Natural killer cell (primary cell): ENCODE measurements at regions not wholly inside any gene's neighbourhood (a gene's known extent, or its start where the extent isn't known, plus 50 kb on each side); places are given as distances from the start of the nearest gene placed in this dataset.

Experiments
- ATAC-seq, 3 donors: fragments of 150-1000 bp in 2 of 3; fragments of 200-7000 bp in 1 of 3; cut with Tn5 transposase; 1 replicate in 1 of 3; 2 replicates in 2 of 3; pipeline ENCODE4 v1.10.0; 2021; ENCODE audit warnings: mild to moderate bottlenecking in 2 of 3, moderate library complexity in 2 of 3
- DNase-seq, 2 donors: peaks; one replicate each; pipeline versions ENCODE4 v3.0.0 to v3.0.0-alpha.2; 2013 to 2021; ENCODE audit warnings: mixed read lengths in 1 of 2
- H3K27ac ChIP-seq: one replicate; pipeline ENCODE4 v1.5.1; 2013; ENCODE audit warnings: mild to moderate bottlenecking, low read length
- H3K27me3 ChIP-seq: one replicate; pipeline ENCODE4 v1.6.1; 2013; ENCODE audit warnings: low read length; ENCODE audit not compliant: control insufficient read depth, insufficient read depth
- H3K36me3 ChIP-seq: one replicate; pipeline ENCODE4 v1.6.1; 2013; ENCODE audit warnings: low read length; ENCODE audit not compliant: control insufficient read depth, insufficient read depth
- H3K4me1 ChIP-seq: one replicate; pipeline ENCODE4 v1.6.1; 2013; ENCODE audit warnings: low read length; ENCODE audit not compliant: control insufficient read depth, insufficient read depth
- H3K4me3 ChIP-seq: one replicate; pipeline ENCODE4 v1.5.1; 2013; ENCODE audit warnings: low read length
- H3K9me3 ChIP-seq: one replicate; pipeline ENCODE4 v1.6.1; 2013; ENCODE audit warnings: low read length; ENCODE audit not compliant: control insufficient read depth, insufficient read depth
- H3K27ac Mint-ChIP-seq, 2 donors: one replicate each; pipeline ENCODE4 v1.8.0; 2022; ENCODE audit warnings: mild to moderate bottlenecking in 2 of 2, mixed read lengths in 2 of 2, moderate library complexity in 1 of 2
- H3K27me3 Mint-ChIP-seq, 2 donors: one replicate each; pipeline ENCODE4 v1.8.0; 2022; ENCODE audit warnings: low read depth in 2 of 2, mixed read lengths in 2 of 2
- H3K36me3 Mint-ChIP-seq: one replicate; pipeline ENCODE4 v1.8.0; 2022; ENCODE audit warnings: mixed read lengths
- H3K4me1 Mint-ChIP-seq, 2 donors: one replicate each; pipeline ENCODE4 v1.8.0; 2022; ENCODE audit warnings: mixed read lengths in 2 of 2
- H3K4me3 Mint-ChIP-seq: one replicate; pipeline ENCODE4 v1.8.0; 2022; ENCODE audit warnings: mild to moderate bottlenecking, moderate library complexity, mixed read lengths
- H3K9me3 Mint-ChIP-seq, 2 donors: one replicate each; pipeline ENCODE4 v1.8.0; 2022; ENCODE audit warnings: mixed read lengths in 2 of 2
- CTCF ChIP-seq: fragments of 200-600 bp; IDR thresholded peaks from one replicate; pipeline ENCODE4 v1.8.0; 2022; ENCODE audit warnings: antibody characterized with exemption
- WGBS: methylation state at CpG from one replicate; pipeline ENCODE4 v1.1.7; 2013; ENCODE audit warnings: missing lambda C conversion rate; ENCODE audit not compliant: insufficient coverage; 5-methylcytosine and 5-hydroxymethylcytosine counted together
- intact Hi-C: fragments of 100-400 bp; cut with micrococcal nuclease; formaldehyde crosslinking; loops from one replicate; pipeline ENCODE4 v1.14.2; 2022

- H3K4me3 Mint-ChIP-seq: no peak overlapping the region
Observed at GRCh38 chr18:77737405-77737804, 487.8 kb downstream of the GALR1 start.

GRCh38 chr18:77749089-77749488 is 499.4 kb downstream of the GALR1 start:
- no peaks in the 10 kb centered on the region for H3K4me1 Mint-ChIP-seq
- no peak overlapping the region for H3K27ac Mint-ChIP-seq
- no peak overlapping the region for H3K4me3 Mint-ChIP-seq
- H3K4me3 ChIP-seq: no peak overlapping the region
- no peaks in the 10 kb centered on the region for H3K36me3 Mint-ChIP-seq
- intact Hi-C loops: no loop called here
- ATAC-seq: no peak
- WGBS: 36% methylated on average over 6 of the region's 6 CpGs
- no peaks in the 10 kb centered on the region for H3K4me1 ChIP-seq
- no peaks in the 10 kb centered on the region for H3K9me3 ChIP-seq
- H3K36me3 ChIP-seq: no peaks in the 10 kb centered on the region
- no peaks in the 10 kb centered on the region for H3K27me3 ChIP-seq
- H3K27ac ChIP-seq: no peak overlapping the region
- no peak for DNase-seq
- TF ChIP-seq CTCF: no peak
- no peaks in the 10 kb centered on the region for H3K9me3 Mint-ChIP-seq
- H3K27me3 Mint-ChIP-seq: peaks cover 11 to 33% of the 10 kb centered on the region in 2 donors

More at GRCh38 chr18:77737405-77737804, 487.8 kb downstream of the GALR1 start:
- no peak for TF ChIP-seq CTCF
- no peak overlapping the region for H3K4me3 ChIP-seq
- no peaks in the 10 kb centered on the region for H3K4me1 ChIP-seq
- DNase-seq (no peak), ATAC-seq (no peak)
- H3K27me3 ChIP-seq: peaks cover 2% of the 10 kb centered on the region
- Mint-ChIP-seq H3K27ac (no peak overlapping the region), H3K36me3 (no peaks in the 10 kb centered on the region), H3K4me1 (peaks cover 6 to 9% of the 10 kb centered on the region in 2 donors), H3K9me3 (no peaks in the 10 kb centered on the region), H3K27me3 (peaks cover 10 to 68% of the 10 kb centered on the region in 2 donors)
- intact Hi-C loops: no loop called here
- no peaks in the 10 kb centered on the region for H3K36me3 ChIP-seq
- WGBS: 73% methylated on average over 7 of the region's 7 CpGs
- no peak overlapping the region for H3K27ac ChIP-seq
- H3K9me3 ChIP-seq: no peaks in the 10 kb centered on the region

GRCh38 chr18:77750006-77750405 is 500.4 kb downstream of the GALR1 start:
- no peak overlapping the region for H3K4me3 Mint-ChIP-seq
- H3K36me3 Mint-ChIP-seq: no peaks in the 10 kb centered on the region

More at GRCh38 chr18:77750006-77750405, 500.4 kb downstream of the GALR1 start:
- Mint-ChIP-seq H3K9me3 (no peaks in the 10 kb centered on the region), H3K27ac (no peak overlapping the region), H3K27me3 (peaks cover 7 to 34% of the 10 kb centered on the region in 2 donors), H3K4me1 (peaks cover 6 to 7% of the 10 kb centered on the region in 2 donors)
- Histone ChIP-seq H3K4me1 (no peaks in the 10 kb centered on the region), H3K27me3 (no peaks in the 10 kb centered on the region), H3K36me3 (no peaks in the 10 kb centered on the region), H3K27ac (no peak overlapping the region), H3K4me3 (no peak overlapping the region), H3K9me3 (no peaks in the 10 kb centered on the region)
- DNase-seq (no peak), ATAC-seq (no peak)
- intact Hi-C loops: no loop called here
- WGBS: 91% methylated on average over 7 of the region's 7 CpGs
- TF ChIP-seq CTCF: no peak
